A673 (cell line): ENCODE measurements at regions not wholly inside any gene's neighbourhood (a gene's known extent, or its start where the extent isn't known, plus 50 kb on each side); places are given as distances from the start of the nearest gene placed in this dataset.
"Not testable (repeated sequence)": the region's sequence is repeated elsewhere in the genome, so short reads cannot be mapped to it uniquely, and the experiment has no call there.

Experiments used
- CTCF ChIP-seq: fragments of 300-800, 200-600 bp; sonication (generic); conservative IDR thresholded peaks from 2 replicates; pipeline ENCODE4 v1.5.1; 2017; ENCODE audit warnings: low read depth, mild to moderate bottlenecking, antibody characterized with exemption, low read length, moderate library complexity, mixed read lengths
- EZH2 ChIP-seq: fragments of 200-600 bp; sonication (generic); IDR thresholded peaks from 2 replicates; pipeline ENCODE4 v1.6.1; 2017; ENCODE audit warnings: borderline replicate concordance, low read depth, mild to moderate bottlenecking, mixed read lengths, antibody characterized with exemption, low read length; ENCODE audit not compliant: poor library complexity, severe bottlenecking

- not testable (repeated sequence) for TF ChIP-seq CTCF, EZH2
Observed at GRCh38 chr15:77887563-77888429, 189.7 kb downstream of the TBC1D2B start.
